Femur (tissue), 1 donor: ENCODE measurements at regions not wholly inside any gene's neighbourhood (a gene's known extent, or its start where the extent isn't known, plus 50 kb on each side); places are given as distances from the start of the nearest gene placed in this dataset.
"Not testable (repeated sequence)": the region's sequence is repeated elsewhere in the genome, so short reads cannot be mapped to it uniquely, and the experiment has no call there.

ENCODE experiments used
- DNase-seq: peaks from one replicate; pipeline ENCODE4 v3.0.0-alpha.2; 2017

GRCh38 chr7:86199881-86200614, 443.7 kb upstream of the GRM3 start:
- DNase-seq: no peak

- DNase-seq: no peak
Measured at GRCh38 chr7:86190351-86190750, 453.4 kb upstream of the GRM3 start.

- no peak for DNase-seq
Measured at GRCh38 chr7:86181474-86181873, 462.2 kb upstream of the GRM3 start.

- no peak for DNase-seq
Measured at GRCh38 chr7:86164827-86165226, 478.9 kb upstream of the GRM3 start.

- no peak for DNase-seq
Measured at GRCh38 chr7:86158111-86158510, 485.6 kb upstream of the GRM3 start.

- DNase-seq: no peak
Measured at GRCh38 chr7:86155623-86156022, 488.1 kb upstream of the GRM3 start.

- DNase-seq: no peak
Measured at GRCh38 chr7:86152926-86153325, 490.8 kb upstream of the GRM3 start.

GRCh38 chr7:86149024-86149665, 494.6 kb upstream of the GRM3 start:
- no peak for DNase-seq

GRCh38 chr7:86148501-86148900, 495.2 kb upstream of the GRM3 start:
- no peak for DNase-seq

GRCh38 chr7:86137343-86137742, 506.4 kb upstream of the GRM3 start:
- DNase-seq: no peak

- DNase-seq: no peak
Measured at GRCh38 chr7:86130268-86130667, 513.4 kb upstream of the GRM3 start.

- DNase-seq: no peak
Measured at GRCh38 chr7:86123476-86123875, 520.2 kb upstream of the GRM3 start.

GRCh38 chr7:86094166-86094669, 549.5 kb upstream of the GRM3 start:
- DNase-seq: no peak

GRCh38 chr7:86091369-86091768, 552.3 kb upstream of the GRM3 start:
- DNase-seq: no peak

- DNase-seq: no peak
Measured at GRCh38 chr7:86089455-86089854, 554.3 kb upstream of the GRM3 start.

GRCh38 chr7:86064572-86064971, 579.1 kb upstream of the GRM3 start:
- not testable (repeated sequence) for DNase-seq

- no peak for DNase-seq
Measured at GRCh38 chr7:86058649-86059048, 585.1 kb upstream of the GRM3 start.

- no peak for DNase-seq
Measured at GRCh38 chr7:86050918-86051317, 592.8 kb upstream of the GRM3 start.

GRCh38 chr7:86049910-86050309, 593.8 kb upstream of the GRM3 start:
- no peak for DNase-seq

- not testable (repeated sequence) for DNase-seq
Measured at GRCh38 chr7:86045197-86045596, 598.5 kb upstream of the GRM3 start.

GRCh38 chr7:86025807-86026206, 617.9 kb upstream of the GRM3 start:
- DNase-seq: no peak

GRCh38 chr7:86013662-86014061, 630.0 kb upstream of the GRM3 start:
- no peak for DNase-seq

GRCh38 chr7:86012971-86013370, 630.7 kb upstream of the GRM3 start:
- no peak for DNase-seq

GRCh38 chr7:86008898-86009297, 634.8 kb upstream of the GRM3 start:
- no peak for DNase-seq

GRCh38 chr7:86006909-86007308, 636.8 kb upstream of the GRM3 start:
- no peak for DNase-seq
